ENCODE measurements at regions not wholly inside any gene's neighbourhood (a gene's known extent, or its start where the extent isn't known, plus 50 kb on each side); places are given as distances from the start of the nearest gene placed in this dataset.

DNA sequence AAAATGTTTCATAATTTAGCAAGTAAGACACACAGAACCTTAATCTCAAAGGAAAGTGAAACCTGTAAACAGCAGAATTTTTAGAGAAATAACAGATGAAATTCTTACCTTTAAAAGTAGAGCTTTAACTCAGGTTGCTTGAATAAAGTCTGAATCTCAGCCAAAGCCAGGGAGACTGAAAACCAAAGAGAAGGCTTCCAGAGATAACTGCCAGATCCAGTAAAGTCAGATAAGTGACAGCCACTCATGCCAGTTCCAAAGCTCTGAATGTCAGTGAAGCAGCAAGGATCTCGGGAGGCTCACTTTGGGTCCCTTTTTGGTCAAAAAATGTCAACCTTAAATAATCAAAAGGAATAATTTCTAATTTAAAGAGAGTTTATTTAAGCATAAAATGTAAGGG is 199.9 kb upstream of the CHRM3 start:
- no peaks in the 10 kb centered on the region for H3K4me1 Mint-ChIP-seq
- intact Hi-C loops (cut with micrococcal nuclease): no loop called here
- TF ChIP-seq, protein P1, sequence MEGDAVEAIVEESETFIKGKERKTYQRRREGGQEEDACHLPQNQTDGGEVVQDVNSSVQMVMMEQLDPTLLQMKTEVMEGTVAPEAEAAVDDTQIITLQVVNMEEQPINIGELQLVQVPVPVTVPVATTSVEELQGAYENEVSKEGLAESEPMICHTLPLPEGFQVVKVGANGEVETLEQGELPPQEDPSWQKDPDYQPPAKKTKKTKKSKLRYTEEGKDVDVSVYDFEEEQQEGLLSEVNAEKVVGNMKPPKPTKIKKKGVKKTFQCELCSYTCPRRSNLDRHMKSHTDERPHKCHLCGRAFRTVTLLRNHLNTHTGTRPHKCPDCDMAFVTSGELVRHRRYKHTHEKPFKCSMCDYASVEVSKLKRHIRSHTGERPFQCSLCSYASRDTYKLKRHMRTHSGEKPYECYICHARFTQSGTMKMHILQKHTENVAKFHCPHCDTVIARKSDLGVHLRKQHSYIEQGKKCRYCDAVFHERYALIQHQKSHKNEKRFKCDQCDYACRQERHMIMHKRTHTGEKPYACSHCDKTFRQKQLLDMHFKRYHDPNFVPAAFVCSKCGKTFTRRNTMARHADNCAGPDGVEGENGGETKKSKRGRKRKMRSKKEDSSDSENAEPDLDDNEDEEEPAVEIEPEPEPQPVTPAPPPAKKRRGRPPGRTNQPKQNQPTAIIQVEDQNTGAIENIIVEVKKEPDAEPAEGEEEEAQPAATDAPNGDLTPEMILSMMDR (IDR thresholded peaks at IDR 0.05): no peak
- no peak for TF ChIP-seq EZH2 (IDR thresholded peaks at IDR 0.05; ENCODE audit: borderline replicate concordance, insufficient read depth, low read depth, low read length, poor library complexity, severe bottlenecking)

DNA sequence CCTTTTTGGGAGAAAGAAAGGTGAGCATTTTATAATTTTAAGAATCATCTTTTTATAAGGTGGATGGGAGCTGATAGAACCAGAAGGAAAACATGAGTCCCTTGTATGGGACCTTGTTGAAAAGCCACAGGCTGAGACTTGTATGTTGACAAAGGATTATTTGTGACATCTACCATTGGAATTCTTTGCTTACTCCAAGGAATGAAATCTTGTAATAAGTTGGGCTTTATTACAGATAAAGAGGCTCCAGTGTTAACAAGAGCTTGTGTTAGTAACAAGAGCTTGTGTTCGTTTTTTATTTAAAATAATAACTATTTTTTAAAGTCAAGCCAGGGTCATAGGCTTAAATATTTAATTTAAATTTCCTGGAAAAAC is 201.1 kb upstream of the CHRM3 start:
- Histone ChIP-seq H3K79me2 (ENCODE audit: control insufficient read depth, insufficient read depth, low read length) (no peaks in the 10 kb centered on the region), H2AFZ (ENCODE audit: insufficient read depth, low read depth, low read length, poor library complexity, severe bottlenecking) (no peak overlapping the region), H3K9ac (ENCODE audit: low read length) (no peak overlapping the region), H3K27ac (ENCODE audit: low read length in 2 of 2) (no peak overlapping the region), H3K36me3 (replicated peaks in 1 of 2; ENCODE audit: control extremely low read depth in 1 of 2, control insufficient read depth in 1 of 2, extremely low read depth in 1 of 2, insufficient read depth in 2 of 2, low read length in 1 of 2) (no peaks in the 10 kb centered on the region), H4K20me1 (ENCODE audit: control insufficient read depth, insufficient read depth, low read length, poor library complexity, severe bottlenecking) (no peaks in the 10 kb centered on the region), H3K9me3 (ENCODE audit: control extremely low read depth in 1 of 3, control insufficient read depth in 2 of 3, insufficient read depth in 1 of 3, low read length in 2 of 3) (peaks cover 0 to 6% (median 0%) of the 10 kb centered on the region in 3 donors), H3K27me3 (replicated peaks in 1 of 4; ENCODE audit: control extremely low read depth in 1 of 4, control insufficient read depth in 3 of 4, insufficient read depth in 4 of 4, low read length in 3 of 4) (no peaks in the 10 kb centered on the region), H3K4me1 (ENCODE audit: control insufficient read depth in 2 of 2, insufficient read depth in 2 of 2, low read length in 2 of 2) (no peaks in the 10 kb centered on the region), H3K4me3 (ENCODE audit: control extremely low read depth in 1 of 5, extremely low read depth in 1 of 5, insufficient read depth in 1 of 5, low read depth in 2 of 5, low read length in 4 of 5) (no peak overlapping the region), H3K4me2 (replicated peaks; ENCODE audit: low read depth, low read length, poor library complexity, severe bottlenecking) (no peak overlapping the region)
- Mint-ChIP-seq H3K4me1 (no peaks in the 10 kb centered on the region), H3K4me3 (no peak overlapping the region), H3K27ac (no peak overlapping the region), H3K27me3 (no peaks in the 10 kb centered on the region), H3K9me3 (ENCODE audit: insufficient read depth) (peaks cover 2% of the 10 kb centered on the region)
- intact Hi-C loops (cut with micrococcal nuclease): no loop called here
- POLR2A ChIA-PET: no interaction called here
- no peak for ATAC-seq (ENCODE audit: low read depth)
- WGBS (ENCODE audit: insufficient coverage): no CpG with 5 or more reads among the region's 1 CpG
- CTCF ChIA-PET: no interaction called here
- DNase-seq: no peak
- TF ChIP-seq EZH2 (IDR thresholded peaks at IDR 0.05; ENCODE audit: borderline replicate concordance, insufficient read depth, low read depth, low read length, poor library complexity, severe bottlenecking): no peak
- TF ChIP-seq, protein P1 (IDR thresholded peaks at IDR 0.05): no peak

More for the DNA sequence above, 199.9 kb upstream of the CHRM3 start:
- POLR2A ChIA-PET: no interaction called here
- no peaks in the 10 kb centered on the region for H3K4me1 ChIP-seq (ENCODE audit: control insufficient read depth in 2 of 2, insufficient read depth in 2 of 2, low read length in 2 of 2)
- CTCF ChIA-PET: no interaction called here
- no peaks in the 10 kb centered on the region for H3K36me3 ChIP-seq (replicated peaks in 1 of 2; ENCODE audit: control extremely low read depth in 1 of 2, control insufficient read depth in 1 of 2, extremely low read depth in 1 of 2, insufficient read depth in 2 of 2, low read length in 1 of 2)
- H3K9ac ChIP-seq (ENCODE audit: low read length): no peak overlapping the region
- no peak overlapping the region for H2AFZ ChIP-seq (ENCODE audit: insufficient read depth, low read depth, low read length, poor library complexity, severe bottlenecking)
- ATAC-seq (ENCODE audit: low read depth) (no peak), DNase-seq (no peak)
- H3K4me3 ChIP-seq (ENCODE audit: control extremely low read depth in 1 of 5, extremely low read depth in 1 of 5, insufficient read depth in 1 of 5, low read depth in 2 of 5, low read length in 4 of 5): no peak overlapping the region
- no peak overlapping the region for H3K4me2 ChIP-seq (replicated peaks; ENCODE audit: low read depth, low read length, poor library complexity, severe bottlenecking)
- peaks cover 0 to 4% (median 0%) of the 10 kb centered on the region in 3 donors for H3K9me3 ChIP-seq (ENCODE audit: control extremely low read depth in 1 of 3, control insufficient read depth in 2 of 3, insufficient read depth in 1 of 3, low read length in 2 of 3)
- no peaks in the 10 kb centered on the region for H4K20me1 ChIP-seq (ENCODE audit: control insufficient read depth, insufficient read depth, low read length, poor library complexity, severe bottlenecking)
- H3K27ac Mint-ChIP-seq: no peak overlapping the region
- WGBS (ENCODE audit: insufficient coverage): no CpG with 5 or more reads among the region's 1 CpG
- no peak overlapping the region for H3K27ac ChIP-seq (ENCODE audit: low read length in 2 of 2)
- H3K4me3 Mint-ChIP-seq: no peak overlapping the region
- H3K27me3 ChIP-seq (replicated peaks in 1 of 4; ENCODE audit: control extremely low read depth in 1 of 4, control insufficient read depth in 3 of 4, insufficient read depth in 4 of 4, low read length in 3 of 4): no peaks in the 10 kb centered on the region
- peaks cover 2% of the 10 kb centered on the region for H3K9me3 Mint-ChIP-seq (ENCODE audit: insufficient read depth)
- H3K27me3 Mint-ChIP-seq: no peaks in the 10 kb centered on the region
- no peaks in the 10 kb centered on the region for H3K79me2 ChIP-seq (ENCODE audit: control insufficient read depth, insufficient read depth, low read length)

Measured in B cell (primary cell).